Neural cell (in vitro differentiated cells): ENCODE measurements at regions not wholly inside any gene's neighbourhood (a gene's known extent, or its start where the extent isn't known, plus 50 kb on each side); places are given as distances from the start of the nearest gene placed in this dataset.
"Not testable (repeated sequence)": the region's sequence is repeated elsewhere in the genome, so short reads cannot be mapped to it uniquely, and the experiment has no call there.

ENCODE experiments used
- H2AFZ ChIP-seq: fragments of 200-600, 300-800 bp; sonication (generic), shearing (Covaris generic); 2 replicates; pipeline ENCODE4 v1.6.0; 2014; ENCODE audit warnings: low read depth, mild to moderate bottlenecking, antibody characterized with exemption, low read length, moderate library complexity
- H3F3A ChIP-seq: fragments of 200-600 bp; shearing (Covaris generic); 2 replicates; pipeline ENCODE4 v1.6.1; 2016; ENCODE audit warnings: mild to moderate bottlenecking, moderate library complexity, mixed read lengths, antibody characterized with exemption, low read length; ENCODE audit not compliant: insufficient read depth, poor library complexity, severe bottlenecking
- H3K27ac ChIP-seq: fragments of 200-600, 300-800 bp; sonication (generic), shearing (Covaris generic); 2 replicates; pipeline ENCODE4 v1.5.1; 2014; ENCODE audit warnings: mild to moderate bottlenecking, low read length, moderate library complexity
- H3K27me3 ChIP-seq: fragments of 300-800, 200-600 bp; sonication (generic), shearing (Covaris generic); 2 replicates; pipeline ENCODE4 v1.6.0; 2014; ENCODE audit warnings: mild to moderate bottlenecking, low read depth, low read length, moderate library complexity; ENCODE audit not compliant: insufficient read depth
- H3K36me3 ChIP-seq: fragments of 300-800, 200-600 bp; sonication (generic), shearing (Covaris generic); 2 replicates; pipeline ENCODE4 v1.5.1; 2014; ENCODE audit warnings: mild to moderate bottlenecking, antibody characterized with exemption, low read length, moderate library complexity; ENCODE audit not compliant: insufficient read depth
- H3K4me2 ChIP-seq: fragments of 300-800, 200-600 bp; sonication (generic), shearing (Covaris generic); 2 replicates; pipeline ENCODE4 v1.6.0; 2014; ENCODE audit warnings: mild to moderate bottlenecking, low read length
- H3K4me3 ChIP-seq: fragments of 300-800, 200-600 bp; sonication (generic), shearing (Covaris generic); 2 replicates; pipeline ENCODE4 v1.5.1; 2014; ENCODE audit warnings: mild to moderate bottlenecking, low read length, moderate library complexity
- H3K79me2 ChIP-seq: fragments of 200-600 bp; shearing (Covaris generic); replicated peaks from 2 replicates; pipeline ENCODE4 v1.6.0; 2014; ENCODE audit warnings: mild to moderate bottlenecking, low read length, moderate library complexity; ENCODE audit not compliant: insufficient read depth
- H3K9ac ChIP-seq: fragments of 300-800, 200-600 bp; sonication (generic), shearing (Covaris generic); 2 replicates; pipeline ENCODE4 v1.6.1; 2016; ENCODE audit warnings: mild to moderate bottlenecking, low read length, mixed read lengths
- H3K9me2 ChIP-seq: fragments of 200-600 bp; shearing (Covaris generic); 2 replicates; pipeline ENCODE4 v1.6.1; 2016; ENCODE audit warnings: mild to moderate bottlenecking, low read length, mixed read lengths; ENCODE audit not compliant: insufficient read depth
- H3K9me3 ChIP-seq: fragments of 200-600, 300-800 bp; sonication (generic), shearing (Covaris generic); 2 replicates; pipeline ENCODE4 v1.6.1; 2016; ENCODE audit warnings: mild to moderate bottlenecking, mixed run types, low read length, moderate library complexity, mixed read lengths
- H4K20me1 ChIP-seq: fragments of 200-600 bp; shearing (Covaris generic); 2 replicates; pipeline ENCODE4 v1.6.1; 2016; ENCODE audit warnings: mild to moderate bottlenecking, mixed run types; ENCODE audit not compliant: insufficient read depth
- CTCF ChIP-seq: fragments of 450-650 bp; IDR thresholded peaks from 2 replicates; pipeline ENCODE4 v1.5.1; 2014; ENCODE audit warnings: antibody characterized with exemption, mild to moderate bottlenecking, moderate library complexity; ENCODE audit not compliant: poor library complexity, severe bottlenecking
- EP300 ChIP-seq: fragments of 450-650 bp; conservative IDR thresholded peaks from 2 replicates; pipeline ENCODE4 v1.6.1; 2014; ENCODE audit warnings: antibody characterized with exemption, mild to moderate bottlenecking, moderate library complexity; ENCODE audit not compliant: poor library complexity, severe bottlenecking
- EZH2 ChIP-seq: fragments of 200-600, 300-800 bp; shearing (Covaris generic), sonication (generic); IDR thresholded peaks from 2 replicates; pipeline ENCODE4 v1.6.1; 2014; ENCODE audit warnings: antibody characterized with exemption, low read length, borderline replicate concordance, mild to moderate bottlenecking; ENCODE audit not compliant: insufficient read depth, poor library complexity, severe bottlenecking
- MXI1 ChIP-seq: fragments of 450-650 bp; conservative IDR thresholded peaks from 2 replicates; pipeline ENCODE4 v1.6.1; 2014; ENCODE audit warnings: antibody characterized with exemption, mild to moderate bottlenecking; ENCODE audit not compliant: poor library complexity, severe bottlenecking
- POLR2AphosphoS5 ChIP-seq: IDR thresholded peaks from 2 replicates; pipeline ENCODE4 v1.6.1; 2012
- RAD21 ChIP-seq: fragments of 450-650 bp; conservative IDR thresholded peaks from 2 replicates; pipeline ENCODE4 v1.6.1; 2014; ENCODE audit warnings: antibody characterized with exemption, mild to moderate bottlenecking, moderate library complexity
- REST ChIP-seq: IDR thresholded peaks from 2 replicates; pipeline ENCODE4 v1.6.1; 2012; ENCODE audit warnings: borderline replicate concordance
- SMC3 ChIP-seq: fragments of 450-650 bp; conservative IDR thresholded peaks from 2 replicates; pipeline ENCODE4 v1.6.1; 2014; ENCODE audit warnings: antibody characterized with exemption, mild to moderate bottlenecking, moderate library complexity; ENCODE audit not compliant: poor library complexity
- TAF1 ChIP-seq: IDR thresholded peaks from 2 replicates; pipeline ENCODE4 v1.6.1; 2012; ENCODE audit warnings: low read depth

GRCh38 chr10:28993056-28993455 lies 295.8 kb upstream of the LYZL1 start:
- Histone ChIP-seq H3K4me3 (no peak overlapping the region), H3K36me3 (no peaks in the 10 kb centered on the region), H3K9me3 (no peaks in the 10 kb centered on the region), H2AFZ (no peak overlapping the region), H3K9me2 (no peaks in the 10 kb centered on the region), H4K20me1 (no peaks in the 10 kb centered on the region), H3F3A (no peaks in the 10 kb centered on the region), H3K79me2 (no peaks in the 10 kb centered on the region), H3K9ac (no peak overlapping the region), H3K4me2 (no peak overlapping the region), H3K27ac (no peak overlapping the region), H3K27me3 (no peaks in the 10 kb centered on the region)
- no peak for TF ChIP-seq CTCF
- TF ChIP-seq REST, result no peak
- TF ChIP-seq SMC3, result no peak
- no peak for TF ChIP-seq EP300
- no peak for TF ChIP-seq RAD21
- no peak for TF ChIP-seq TAF1
- no peak for TF ChIP-seq MXI1
- no peak for TF ChIP-seq POLR2AphosphoS5

- no peak overlapping the region for H3K9ac ChIP-seq
- H3K27me3 ChIP-seq, result no peaks in the 10 kb centered on the region
- no peaks in the 10 kb centered on the region for H3F3A ChIP-seq
- no peak overlapping the region for H3K4me3 ChIP-seq
- no peaks in the 10 kb centered on the region for H3K9me3 ChIP-seq
- no peak overlapping the region for H3K4me2 ChIP-seq
- no peak overlapping the region for H3K27ac ChIP-seq
- no peaks in the 10 kb centered on the region for H3K79me2 ChIP-seq
- no peak for TF ChIP-seq SMC3
- no peak for TF ChIP-seq TAF1
- TF ChIP-seq REST, result no peak
- TF ChIP-seq MXI1, result no peak
- TF ChIP-seq POLR2AphosphoS5, result no peak
- no peak for TF ChIP-seq RAD21
- TF ChIP-seq EP300, result no peak
- TF ChIP-seq CTCF, result no peak
- no peak for TF ChIP-seq EZH2
- no peaks in the 10 kb centered on the region for H3K36me3 ChIP-seq
- H4K20me1 ChIP-seq, result no peaks in the 10 kb centered on the region
- H3K9me2 ChIP-seq, result no peaks in the 10 kb centered on the region
- H2AFZ ChIP-seq, result no peak overlapping the region
Observed at GRCh38 chr10:28993861-28994260, 295.0 kb upstream of the LYZL1 start.

GRCh38 chr10:28994802-28995201 lies 294.1 kb upstream of the LYZL1 start:
- H3K27me3 ChIP-seq, H3K4me2 ChIP-seq, H3K79me2 ChIP-seq, H3K4me3 ChIP-seq, H3K9me3 ChIP-seq, H3K36me3 ChIP-seq, H2AFZ ChIP-seq, H3K27ac ChIP-seq, H3K9ac ChIP-seq, H3F3A ChIP-seq, H3K9me2 ChIP-seq, H4K20me1 ChIP-seq: not testable (repeated sequence)
